CD8-positive, alpha-beta memory T cell (primary cell): ENCODE measurements at regions not wholly inside any gene's neighbourhood (a gene's known extent, or its start where the extent isn't known, plus 50 kb on each side); places are given as distances from the start of the nearest gene placed in this dataset.

ENCODE experiments used
- CTCF ChIA-PET: fragments of 350-600 bp; sonication (Branson Sonifier 250); formaldehyde crosslinking; loops from one replicate; lab custom pipeline; 2021; ENCODE audit warnings: antibody characterized with exemption; lab: Charles Lee
- POLR2A ChIA-PET: fragments of 350-600 bp; sonication (Branson Sonifier 250); formaldehyde crosslinking; loops from one replicate; lab custom pipeline; 2021; ENCODE audit warnings: antibody characterized with exemption; lab: Charles Lee
- DNase-seq, 5 donors: peaks; one replicate each; pipeline versions ENCODE4 v3.0.0 to v3.0.0-alpha.2; 2020 to 2022; ENCODE audit warnings: mixed read lengths in 1 of 5
- H3K27ac ChIP-seq: one replicate; pipeline ENCODE4 v1.7.0; 2013; ENCODE audit warnings: low read depth, mild to moderate bottlenecking, low read length, moderate library complexity
- H3K27me3 ChIP-seq: 2 replicates; pipeline ENCODE4 v1.7.0; 2013; ENCODE audit warnings: low read length, mild to moderate bottlenecking; ENCODE audit not compliant: insufficient read depth, poor library complexity, severe bottlenecking
- H3K36me3 ChIP-seq: 2 replicates; pipeline ENCODE4 v1.7.0; 2013; ENCODE audit warnings: mild to moderate bottlenecking, low read length, moderate library complexity; ENCODE audit not compliant: insufficient read depth
- H3K4me1 ChIP-seq: 2 replicates; pipeline ENCODE4 v1.7.0; 2013; ENCODE audit warnings: mild to moderate bottlenecking, low read length, moderate library complexity; ENCODE audit not compliant: insufficient read depth
- H3K4me3 ChIP-seq: 2 replicates; pipeline ENCODE4 v1.7.0; 2013; ENCODE audit warnings: mild to moderate bottlenecking, low read length
- H3K9me3 ChIP-seq: 2 replicates; pipeline ENCODE4 v1.7.0; 2013; ENCODE audit warnings: mild to moderate bottlenecking, low read length
- H3K27ac Mint-ChIP-seq, 8 donors: one replicate each; pipeline ENCODE4 v1.8.0; 2020 to 2021; ENCODE audit warnings: mixed read lengths in 8 of 8, mild to moderate bottlenecking in 6 of 8, inconsistent platforms in 3 of 8, moderate library complexity in 3 of 8
- H3K27me3 Mint-ChIP-seq, 2 donors: one replicate each; pipeline ENCODE4 v1.8.0; 2020 to 2021; ENCODE audit warnings: mixed read lengths in 2 of 2, mild to moderate bottlenecking in 1 of 2, moderate library complexity in 1 of 2
- H3K36me3 Mint-ChIP-seq, 3 donors: one replicate each; pipeline ENCODE4 v1.8.0; 2020 to 2021; ENCODE audit warnings: mixed read lengths in 3 of 3, inconsistent platforms in 1 of 3, mild to moderate bottlenecking in 1 of 3
- H3K4me1 Mint-ChIP-seq, 3 donors: one replicate each; pipeline ENCODE4 v1.8.0; 2020 to 2021; ENCODE audit warnings: mixed read lengths in 3 of 3, inconsistent platforms in 1 of 3, mild to moderate bottlenecking in 1 of 3
- H3K4me3 Mint-ChIP-seq, 7 donors: one replicate each; pipeline ENCODE4 v1.8.0; 2020 to 2021; ENCODE audit warnings: mixed read lengths in 7 of 7, mild to moderate bottlenecking in 6 of 7, moderate library complexity in 4 of 7, inconsistent platforms in 2 of 7
- H3K9me3 Mint-ChIP-seq, 5 donors: one replicate each; pipeline ENCODE4 v1.8.0; 2020 to 2022; ENCODE audit warnings: mixed read lengths in 5 of 5, mild to moderate bottlenecking in 3 of 5, moderate library complexity in 2 of 5, inconsistent platforms in 1 of 5

DNA sequence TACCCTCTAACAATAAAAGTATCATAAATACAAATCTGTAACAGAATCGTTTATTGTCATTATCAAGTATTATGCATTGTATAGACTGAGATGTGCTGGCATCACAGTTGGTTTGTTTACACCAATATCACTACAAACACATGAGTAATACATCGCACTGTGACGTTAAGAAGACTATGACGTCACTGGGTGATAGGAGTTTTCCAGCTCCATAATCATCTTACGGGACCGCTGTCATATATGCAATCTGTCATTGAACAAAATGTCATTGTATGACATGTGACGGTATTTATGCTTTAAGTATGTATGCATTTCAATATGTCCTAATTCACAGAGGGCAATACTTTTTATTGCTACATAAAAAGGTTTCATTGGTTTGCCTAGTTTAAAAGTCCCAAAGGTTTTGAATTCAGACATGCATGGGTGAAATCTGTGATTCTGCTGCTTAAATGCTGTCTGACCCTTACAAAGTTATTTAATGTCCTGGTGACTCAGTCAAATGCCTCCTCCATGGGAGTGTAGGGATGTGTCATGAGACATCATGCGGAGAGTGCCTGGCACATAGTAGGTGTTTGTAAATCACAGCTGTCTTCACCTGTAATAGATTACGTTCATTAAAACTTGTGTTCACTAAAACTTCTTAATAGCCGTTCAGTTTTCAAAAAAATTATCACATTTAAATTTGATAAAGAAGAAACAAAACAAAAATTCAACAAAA is 160.7 kb upstream of the PDE10A start:
- CTCF ChIA-PET = no interaction called here
- no peaks in the 10 kb centered on the region for H3K9me3 ChIP-seq
- H3K27me3 Mint-ChIP-seq = peaks cover 14 to 27% of the 10 kb centered on the region in 2 donors
- H3K36me3 ChIP-seq = no peaks in the 10 kb centered on the region
- no peak overlapping the region for H3K27ac ChIP-seq
- H3K27ac Mint-ChIP-seq = no peak overlapping the region
- H3K36me3 Mint-ChIP-seq = peaks cover 0 to 2% (median 0%) of the 10 kb centered on the region in 3 donors
- H3K4me1 Mint-ChIP-seq = no peaks in the 10 kb centered on the region
- H3K27me3 ChIP-seq = no peaks in the 10 kb centered on the region
- no peak overlapping the region for H3K4me3 ChIP-seq
- POLR2A ChIA-PET = no interaction called here
- H3K4me1 ChIP-seq = no peaks in the 10 kb centered on the region
- no peak for DNase-seq
- no peak overlapping the region for H3K4me3 Mint-ChIP-seq
- H3K9me3 Mint-ChIP-seq = no peaks in the 10 kb centered on the region

DNA sequence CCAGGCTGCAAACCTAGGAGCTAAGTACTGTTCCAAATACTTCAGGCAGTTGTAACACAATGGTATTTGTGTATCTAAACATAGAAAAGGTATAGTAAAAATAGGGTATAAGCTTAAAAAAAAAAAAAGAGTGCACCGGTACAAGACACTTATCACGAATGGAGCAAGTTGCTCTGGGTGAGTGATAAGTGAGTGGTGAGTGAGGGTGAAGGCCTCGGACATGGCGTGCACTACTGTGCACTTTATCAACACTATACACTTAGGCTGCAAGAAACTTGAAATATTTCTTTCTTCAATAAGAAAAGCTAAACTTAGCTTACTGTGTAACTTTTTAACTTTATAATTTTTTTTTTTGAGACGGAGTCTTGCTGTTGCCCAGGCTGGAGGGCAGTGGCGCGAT is 159.5 kb upstream of the PDE10A start:
- H3K4me3 ChIP-seq = no peak overlapping the region
- Mint-ChIP-seq H3K4me1 (no peaks in the 10 kb centered on the region), H3K36me3 (peaks cover 0 to 2% (median 0%) of the 10 kb centered on the region in 3 donors), H3K4me3 (no peak overlapping the region), H3K27me3 (peaks cover 17 to 27% of the 10 kb centered on the region in 2 donors), H3K27ac (no peak overlapping the region), H3K9me3 (peaks cover 0 to 2% (median 0%) of the 10 kb centered on the region in 5 donors)
- H3K27ac ChIP-seq = no peak overlapping the region
- H3K36me3 ChIP-seq = no peaks in the 10 kb centered on the region
- ChIA-PET CTCF (no interaction called here), POLR2A (no interaction called here)
- no peaks in the 10 kb centered on the region for H3K4me1 ChIP-seq
- no peaks in the 10 kb centered on the region for H3K27me3 ChIP-seq
- DNase-seq = no peak
- H3K9me3 ChIP-seq = no peaks in the 10 kb centered on the region

GRCh38 chr6:165821754-165822153 is 158.7 kb upstream of the PDE10A start:
- no peak overlapping the region for H3K27ac Mint-ChIP-seq

GRCh38 chr6:165820934-165821333 is 157.9 kb upstream of the PDE10A start:
- H3K9me3 ChIP-seq = no peaks in the 10 kb centered on the region
- Mint-ChIP-seq H3K27me3 (peaks cover 21 to 30% of the 10 kb centered on the region in 2 donors), H3K36me3 (peaks cover 0 to 2% (median 0%) of the 10 kb centered on the region in 3 donors), H3K9me3 (peaks cover 0 to 2% (median 0%) of the 10 kb centered on the region in 5 donors), H3K4me3 (peak overlapping the region in 1 of 7 donors; percentile 42), H3K27ac (no peak overlapping the region), H3K4me1 (no peaks in the 10 kb centered on the region)
- ChIA-PET POLR2A (no interaction called here), CTCF (no interaction called here)
- no peaks in the 10 kb centered on the region for H3K4me1 ChIP-seq
- H3K27me3 ChIP-seq = no peaks in the 10 kb centered on the region
- H3K36me3 ChIP-seq = no peaks in the 10 kb centered on the region
- H3K4me3 ChIP-seq = no peak overlapping the region
- no peak for DNase-seq
- H3K27ac ChIP-seq = no peak overlapping the region

More at GRCh38 chr6:165821754-165822153, 158.7 kb upstream of the PDE10A start:
- H3K4me1 ChIP-seq = no peaks in the 10 kb centered on the region
- Mint-ChIP-seq H3K9me3 (peaks cover 0 to 2% (median 0%) of the 10 kb centered on the region in 5 donors), H3K4me1 (no peaks in the 10 kb centered on the region), H3K4me3 (no peak overlapping the region), H3K27me3 (peaks cover 20 to 27% of the 10 kb centered on the region in 2 donors), H3K36me3 (peaks cover 0 to 2% (median 0%) of the 10 kb centered on the region in 3 donors)
- DNase-seq = no peak
- ChIA-PET POLR2A (no interaction called here), CTCF (no interaction called here)
- no peak overlapping the region for H3K4me3 ChIP-seq
- no peaks in the 10 kb centered on the region for H3K9me3 ChIP-seq
- H3K36me3 ChIP-seq = no peaks in the 10 kb centered on the region
- H3K27me3 ChIP-seq = no peaks in the 10 kb centered on the region
- H3K27ac ChIP-seq = no peak overlapping the region

GRCh38 chr6:165820407-165820806 is 157.4 kb upstream of the PDE10A start:
- no peak overlapping the region for H3K4me3 Mint-ChIP-seq
- H3K27ac Mint-ChIP-seq = no peak overlapping the region
- Histone ChIP-seq H3K9me3 (no peaks in the 10 kb centered on the region), H3K27ac (no peak overlapping the region), H3K27me3 (no peaks in the 10 kb centered on the region), H3K36me3 (no peaks in the 10 kb centered on the region), H3K4me3 (no peak overlapping the region), H3K4me1 (no peaks in the 10 kb centered on the region)
- H3K9me3 Mint-ChIP-seq = peaks cover 0 to 2% (median 0%) of the 10 kb centered on the region in 5 donors
- H3K36me3 Mint-ChIP-seq = peaks cover 0 to 2% (median 0%) of the 10 kb centered on the region in 3 donors
- ChIA-PET CTCF (no interaction called here), POLR2A (no interaction called here)
- peaks cover 21 to 30% of the 10 kb centered on the region in 2 donors for H3K27me3 Mint-ChIP-seq
- H3K4me1 Mint-ChIP-seq = no peaks in the 10 kb centered on the region
- DNase-seq = no peak

GRCh38 chr6:165819394-165819793 is 156.4 kb upstream of the PDE10A start:
- Histone ChIP-seq H3K4me1 (no peaks in the 10 kb centered on the region), H3K4me3 (no peak overlapping the region), H3K36me3 (no peaks in the 10 kb centered on the region), H3K27ac (no peak overlapping the region), H3K9me3 (no peaks in the 10 kb centered on the region), H3K27me3 (no peaks in the 10 kb centered on the region)
- no peak overlapping the region for H3K27ac Mint-ChIP-seq
- ChIA-PET CTCF (no interaction called here), POLR2A (no interaction called here)
- no peaks in the 10 kb centered on the region for H3K4me1 Mint-ChIP-seq
- H3K4me3 Mint-ChIP-seq = no peak overlapping the region
- H3K27me3 Mint-ChIP-seq = peaks cover 21 to 30% of the 10 kb centered on the region in 2 donors
- peaks cover 0 to 2% (median 0%) of the 10 kb centered on the region in 3 donors for H3K36me3 Mint-ChIP-seq
- peaks cover 0 to 2% (median 0%) of the 10 kb centered on the region in 5 donors for H3K9me3 Mint-ChIP-seq
- no peak for DNase-seq

DNA sequence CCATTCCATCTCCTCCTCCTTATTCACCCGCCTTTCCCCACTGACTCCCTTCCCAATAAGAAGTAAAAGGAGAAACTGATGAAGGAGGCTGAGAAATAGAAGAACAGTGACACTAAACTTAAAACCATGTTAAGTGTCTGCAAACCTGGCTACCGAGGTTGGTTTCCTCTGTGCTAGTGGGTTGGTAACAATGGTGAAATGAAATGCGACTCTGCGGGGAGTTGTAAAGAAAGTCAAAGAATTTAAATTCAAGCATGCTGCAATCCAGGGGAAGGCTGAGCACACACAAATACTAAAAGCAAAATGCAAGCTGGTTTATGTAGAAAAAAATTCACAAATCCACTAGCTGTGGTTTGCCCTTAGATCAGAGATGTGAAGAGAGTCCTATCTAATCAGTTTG is 155.2 kb upstream of the PDE10A start:
- Mint-ChIP-seq H3K36me3 (peaks cover 0 to 2% (median 0%) of the 10 kb centered on the region in 3 donors), H3K9me3 (peaks cover 0 to 2% (median 0%) of the 10 kb centered on the region in 5 donors), H3K27me3 (peaks cover 21 to 30% of the 10 kb centered on the region in 2 donors), H3K4me1 (no peaks in the 10 kb centered on the region), H3K27ac (no peak overlapping the region), H3K4me3 (no peak overlapping the region)
- H3K4me1 ChIP-seq = no peaks in the 10 kb centered on the region
- DNase-seq = no peak
- no peaks in the 10 kb centered on the region for H3K36me3 ChIP-seq
- POLR2A ChIA-PET = no interaction called here
- H3K27ac ChIP-seq = no peak overlapping the region
- H3K4me3 ChIP-seq = no peak overlapping the region
- no peaks in the 10 kb centered on the region for H3K27me3 ChIP-seq
- CTCF ChIA-PET = no interaction called here
- H3K9me3 ChIP-seq = no peaks in the 10 kb centered on the region

GRCh38 chr6:165817771-165818170 is 154.7 kb upstream of the PDE10A start:
- POLR2A ChIA-PET = no interaction called here

More at GRCh38 chr6:165817771-165818170, 154.7 kb upstream of the PDE10A start:
- no peaks in the 10 kb centered on the region for H3K36me3 ChIP-seq
- H3K27me3 ChIP-seq = no peaks in the 10 kb centered on the region
- Mint-ChIP-seq H3K9me3 (peaks cover 0 to 2% (median 0%) of the 10 kb centered on the region in 5 donors), H3K4me3 (no peak overlapping the region), H3K4me1 (no peaks in the 10 kb centered on the region), H3K27ac (no peak overlapping the region), H3K27me3 (peaks cover 21 to 30% of the 10 kb centered on the region in 2 donors), H3K36me3 (peaks cover 0 to 2% (median 0%) of the 10 kb centered on the region in 3 donors)
- no peaks in the 10 kb centered on the region for H3K9me3 ChIP-seq
- H3K4me1 ChIP-seq = no peaks in the 10 kb centered on the region
- CTCF ChIA-PET = no interaction called here
- DNase-seq = no peak
- no peak overlapping the region for H3K27ac ChIP-seq
- H3K4me3 ChIP-seq = no peak overlapping the region
